Islet precursor cell (in vitro differentiated cells): ENCODE measurements at regions not wholly inside any gene's neighbourhood (a gene's known extent, or its start where the extent isn't known, plus 50 kb on each side); places are given as distances from the start of the nearest gene placed in this dataset.
A peak's percentile ranks its signal among the peaks of the same experiment; 100 is the strongest.

Source experiments
- DNase-seq: peaks from one replicate; pipeline ENCODE4 v3.0.0-alpha.2; 2018

- DNase-seq, result no peak
Observed at GRCh38 chr6:121885399-121886152, 450.1 kb downstream of the GJA1 start.

- no peak for DNase-seq
Observed at GRCh38 chr6:121886223-121886830, 450.9 kb downstream of the GJA1 start.

GRCh38 chr6:121887724-121888123 is 452.3 kb downstream of the GJA1 start:
- DNase-seq, result no peak

- peak; percentile 63 for DNase-seq
Observed at GRCh38 chr6:121890307-121890910, 455.0 kb downstream of the GJA1 start.

GRCh38 chr6:121895731-121896130 is 460.3 kb downstream of the GJA1 start:
- peak; percentile 88 for DNase-seq

- DNase-seq, result no peak
Observed at GRCh38 chr6:121896363-121896762, 460.9 kb downstream of the GJA1 start.

GRCh38 chr6:121896771-121897170 is 461.3 kb downstream of the GJA1 start:
- no peak for DNase-seq

GRCh38 chr6:121897337-121897760 is 461.9 kb downstream of the GJA1 start:
- DNase-seq, result no peak

GRCh38 chr6:121901432-121901831 is 466.0 kb downstream of the GJA1 start:
- no peak for DNase-seq

GRCh38 chr6:121904559-121904958 is 469.1 kb downstream of the GJA1 start:
- no peak for DNase-seq

GRCh38 chr6:121912905-121913304 is 477.5 kb downstream of the GJA1 start:
- DNase-seq, result no peak

- no peak for DNase-seq
Observed at GRCh38 chr6:121917263-121917829, 481.9 kb downstream of the GJA1 start.

GRCh38 chr6:121917834-121918559 is 481.5 kb upstream of the HSF2 start:
- DNase-seq, result no peak

GRCh38 chr6:121920616-121921015 is 478.8 kb upstream of the HSF2 start:
- no peak for DNase-seq

- no peak for DNase-seq
Observed at GRCh38 chr6:121925024-121925423, 474.4 kb upstream of the HSF2 start.

- no peak for DNase-seq
Observed at GRCh38 chr6:121925534-121926255, 473.8 kb upstream of the HSF2 start.

GRCh38 chr6:121929301-121929700 is 470.2 kb upstream of the HSF2 start:
- DNase-seq, result no peak

- peak; percentile 98 for DNase-seq
Observed at GRCh38 chr6:121932076-121932991, 467.1 kb upstream of the HSF2 start.

- no peak for DNase-seq
Observed at GRCh38 chr6:121934451-121934850, 465.0 kb upstream of the HSF2 start.

- no peak for DNase-seq
Observed at GRCh38 chr6:121940728-121941127, 458.7 kb upstream of the HSF2 start.

- DNase-seq, result no peak
Observed at GRCh38 chr6:121944354-121944753, 455.1 kb upstream of the HSF2 start.
